ENCODE measurements at regions not wholly inside any gene's neighbourhood (a gene's known extent, or its start where the extent isn't known, plus 50 kb on each side); places are given as distances from the start of the nearest gene placed in this dataset.

GRCh38 chr3:82354228-82354627, 592.8 kb upstream of the GBE1 start:
- DNase-seq (ENCODE audit: low read depth), result no peak

GRCh38 chr3:82353306-82354171, 592.1 kb upstream of the GBE1 start:
- no peak overlapping the region for H3K4me3 ChIP-seq (ENCODE audit: control insufficient read depth, low read depth, low read length)
- DNase-seq (ENCODE audit: low read depth), result no peak
- TF ChIP-seq CTCF (IDR thresholded peaks at IDR 0.05; ENCODE audit: control insufficient read depth, insufficient read depth, low read depth, low read length, missing control alignments), result no peak

More at GRCh38 chr3:82354228-82354627, 592.8 kb upstream of the GBE1 start:
- H3K4me3 ChIP-seq (ENCODE audit: control insufficient read depth, low read depth, low read length), result no peak overlapping the region
- TF ChIP-seq CTCF (IDR thresholded peaks at IDR 0.05; ENCODE audit: control insufficient read depth, insufficient read depth, low read depth, low read length, missing control alignments), result no peak

GRCh38 chr3:82347585-82347984, 586.1 kb upstream of the GBE1 start:
- no peak for DNase-seq (ENCODE audit: low read depth)
- TF ChIP-seq CTCF (IDR thresholded peaks at IDR 0.05; ENCODE audit: control insufficient read depth, insufficient read depth, low read depth, low read length, missing control alignments), result no peak
- H3K4me3 ChIP-seq (ENCODE audit: control insufficient read depth, low read depth, low read length), result no peak overlapping the region

- DNase-seq (ENCODE audit: low read depth), result no peak
- H3K4me3 ChIP-seq (ENCODE audit: control insufficient read depth, low read depth, low read length), result no peak overlapping the region
- no peak for TF ChIP-seq CTCF (IDR thresholded peaks at IDR 0.05; ENCODE audit: control insufficient read depth, insufficient read depth, low read depth, low read length, missing control alignments)
Observed at GRCh38 chr3:82342521-82342920, 581.1 kb upstream of the GBE1 start.

- no peak overlapping the region for H3K4me3 ChIP-seq (ENCODE audit: control insufficient read depth, low read depth, low read length)
- TF ChIP-seq CTCF (IDR thresholded peaks at IDR 0.05; ENCODE audit: control insufficient read depth, insufficient read depth, low read depth, low read length, missing control alignments), result peak; percentile 2
- DNase-seq (ENCODE audit: low read depth), result no peak
Observed at GRCh38 chr3:82329300-82329699, 567.9 kb upstream of the GBE1 start.

GRCh38 chr3:82311901-82312300, 550.5 kb upstream of the GBE1 start:
- H3K4me3 ChIP-seq (ENCODE audit: control insufficient read depth, low read depth, low read length), result no peak overlapping the region
- no peak for TF ChIP-seq CTCF (IDR thresholded peaks at IDR 0.05; ENCODE audit: control insufficient read depth, insufficient read depth, low read depth, low read length, missing control alignments)
- no peak for DNase-seq (ENCODE audit: low read depth)
